DND-41 (cell line): ENCODE measurements at regions not wholly inside any gene's neighbourhood (a gene's known extent, or its start where the extent isn't known, plus 50 kb on each side); places are given as distances from the start of the nearest gene placed in this dataset.

Experiments
- ATAC-seq: fragments of 200-7000 bp; cut with Tn5 transposase; 3 replicates; pipeline ENCODE4 v1.9.1; 2021; ENCODE audit warnings: low read depth; ENCODE audit not compliant: insufficient read depth
- DNase-seq: peaks from one replicate; pipeline ENCODE4 v3.0.0-alpha.2; 2020
- H2AFZ ChIP-seq: 2 replicates; pipeline ENCODE4 v1.6.0; 2012; ENCODE audit warnings: low read depth, low read length
- H3K27ac ChIP-seq: 2 replicates; pipeline ENCODE4 v1.5.1; 2012; ENCODE audit warnings: low read length, inconsistent platforms
- H3K27me3 ChIP-seq: fragments of 200-600 bp; sonication (generic); 2 replicates; pipeline ENCODE4 v1.6.0; 2012; ENCODE audit warnings: low read length, mild to moderate bottlenecking, inconsistent platforms; ENCODE audit not compliant: insufficient read depth, poor library complexity
- H3K36me3 ChIP-seq: 2 replicates; pipeline ENCODE4 v1.5.1; 2012; ENCODE audit warnings: low read length, inconsistent platforms; ENCODE audit not compliant: insufficient read depth
- H3K4me1 ChIP-seq: 2 replicates; pipeline ENCODE4 v1.5.1; 2012; ENCODE audit warnings: mild to moderate bottlenecking, low read length; ENCODE audit not compliant: insufficient read depth
- H3K4me2 ChIP-seq: 2 replicates; pipeline ENCODE4 v1.6.0; 2012; ENCODE audit warnings: mild to moderate bottlenecking, moderate library complexity, low read length, inconsistent platforms; ENCODE audit not compliant: insufficient read depth
- H3K4me3 ChIP-seq, 2 experiments: fragments of 200-600 bp in 1 of 2; shearing (Covaris generic) in 1 of 2; 2 replicates each; pipeline ENCODE4 v1.5.1; 2012 to 2016; ENCODE audit warnings: inconsistent platforms in 2 of 2, low read length in 2 of 2, mild to moderate bottlenecking in 2 of 2, low read depth in 1 of 2, moderate library complexity in 1 of 2
- H3K79me2 ChIP-seq: 2 replicates; pipeline ENCODE4 v1.6.0; 2012; ENCODE audit warnings: low read length, inconsistent platforms; ENCODE audit not compliant: insufficient read depth
- H3K9ac ChIP-seq: 2 replicates; pipeline ENCODE4 v1.6.0; 2012; ENCODE audit warnings: low read depth, mild to moderate bottlenecking, inconsistent platforms, low read length, moderate library complexity
- H3K9me3 ChIP-seq: 2 replicates; pipeline ENCODE4 v1.5.1; 2012; ENCODE audit warnings: low read length, moderate library complexity, mild to moderate bottlenecking, inconsistent platforms; ENCODE audit not compliant: insufficient read depth, severe bottlenecking
- H4K20me1 ChIP-seq: 2 replicates; pipeline ENCODE4 v1.6.0; 2012; ENCODE audit warnings: low read length; ENCODE audit not compliant: insufficient read depth
- EZH2 ChIP-seq: IDR thresholded peaks from 3 replicates; pipeline ENCODE4 v1.6.1; 2012; ENCODE audit warnings: borderline replicate concordance, low read depth, mild to moderate bottlenecking, moderate library complexity, low read length, inconsistent platforms; ENCODE audit not compliant: severe bottlenecking
- TF ChIP-seq, protein P1 (sequence below): IDR thresholded peaks from 2 replicates; pipeline ENCODE4 v1.5.1; 2012; ENCODE audit warnings: borderline replicate concordance, low read length, moderate library complexity, mild to moderate bottlenecking; ENCODE audit not compliant: poor library complexity, severe bottlenecking; ENCODE audit errors: extremely low read depth

DNA sequence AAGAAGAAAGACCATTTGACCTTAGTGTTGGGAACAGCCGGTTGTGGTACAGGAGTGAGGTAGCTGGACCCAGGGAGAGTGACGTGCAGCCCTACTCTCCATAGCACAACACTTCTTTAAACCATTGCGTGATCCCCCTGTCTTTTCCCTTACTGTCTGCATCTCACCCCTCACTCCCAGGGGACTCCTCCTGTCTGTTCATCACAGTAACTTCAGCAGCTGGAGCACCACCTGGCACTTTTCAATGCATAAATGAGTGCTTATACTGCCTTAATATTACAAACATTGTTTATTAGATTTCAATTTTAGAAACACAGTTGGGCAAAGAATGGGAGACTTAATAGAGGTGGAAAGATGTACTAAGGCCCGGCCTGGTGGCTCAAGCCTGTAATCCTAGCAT is 285.5 kb downstream of the UQCRFS1 start:
- Histone ChIP-seq H3K27ac (no peak overlapping the region), H3K4me3 (no peak overlapping the region), H3K79me2 (no peaks in the 10 kb centered on the region), H3K4me2 (no peak overlapping the region), H3K9ac (no peak overlapping the region), H3K9me3 (no peaks in the 10 kb centered on the region), H3K4me1 (no peaks in the 10 kb centered on the region), H3K36me3 (no peaks in the 10 kb centered on the region), H3K27me3 (peaks cover 6% of the 10 kb centered on the region), H2AFZ (no peak overlapping the region), H4K20me1 (no peaks in the 10 kb centered on the region)
- ATAC-seq (no peak), DNase-seq (no peak)
- TF ChIP-seq, protein P1, sequence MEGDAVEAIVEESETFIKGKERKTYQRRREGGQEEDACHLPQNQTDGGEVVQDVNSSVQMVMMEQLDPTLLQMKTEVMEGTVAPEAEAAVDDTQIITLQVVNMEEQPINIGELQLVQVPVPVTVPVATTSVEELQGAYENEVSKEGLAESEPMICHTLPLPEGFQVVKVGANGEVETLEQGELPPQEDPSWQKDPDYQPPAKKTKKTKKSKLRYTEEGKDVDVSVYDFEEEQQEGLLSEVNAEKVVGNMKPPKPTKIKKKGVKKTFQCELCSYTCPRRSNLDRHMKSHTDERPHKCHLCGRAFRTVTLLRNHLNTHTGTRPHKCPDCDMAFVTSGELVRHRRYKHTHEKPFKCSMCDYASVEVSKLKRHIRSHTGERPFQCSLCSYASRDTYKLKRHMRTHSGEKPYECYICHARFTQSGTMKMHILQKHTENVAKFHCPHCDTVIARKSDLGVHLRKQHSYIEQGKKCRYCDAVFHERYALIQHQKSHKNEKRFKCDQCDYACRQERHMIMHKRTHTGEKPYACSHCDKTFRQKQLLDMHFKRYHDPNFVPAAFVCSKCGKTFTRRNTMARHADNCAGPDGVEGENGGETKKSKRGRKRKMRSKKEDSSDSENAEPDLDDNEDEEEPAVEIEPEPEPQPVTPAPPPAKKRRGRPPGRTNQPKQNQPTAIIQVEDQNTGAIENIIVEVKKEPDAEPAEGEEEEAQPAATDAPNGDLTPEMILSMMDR: no peak
- TF ChIP-seq EZH2: no peak

DNA sequence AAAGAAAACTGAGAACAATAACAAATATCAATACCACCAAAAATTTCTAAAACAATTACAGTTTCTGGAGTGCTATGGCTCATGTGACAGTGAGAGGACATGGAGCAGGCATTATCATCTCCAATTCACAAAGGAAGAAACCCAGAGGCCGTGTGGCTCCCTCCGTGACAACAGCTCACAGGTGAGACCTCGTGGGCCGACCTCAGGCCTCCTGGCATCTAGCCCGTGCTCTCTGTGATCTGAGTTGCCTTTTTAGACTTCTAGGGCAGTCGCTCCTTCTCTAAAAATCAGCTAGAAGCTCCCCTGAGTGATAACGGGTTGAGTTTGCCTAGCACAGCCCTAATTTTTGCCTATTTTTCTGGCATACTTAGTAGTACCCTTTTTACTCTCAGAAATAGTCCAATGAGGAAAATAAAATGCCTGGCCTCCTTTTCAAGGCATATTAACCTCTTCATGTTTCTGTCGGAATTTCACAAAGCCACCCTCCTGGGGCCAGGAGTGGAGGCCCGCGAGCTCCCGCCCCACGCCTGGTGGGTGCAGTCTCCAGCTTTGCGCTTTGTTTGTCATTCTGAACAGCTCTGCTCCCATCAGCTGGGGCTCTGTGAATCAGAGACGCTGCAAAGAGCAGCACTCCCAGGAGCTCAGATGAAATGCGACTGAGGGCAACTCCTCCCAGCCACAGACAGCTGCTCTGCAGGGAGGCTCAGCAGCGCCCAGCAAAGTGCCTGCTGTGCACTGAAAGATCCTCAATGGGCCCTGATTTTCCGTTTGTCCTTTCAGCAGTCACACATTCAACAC is 292.5 kb downstream of the UQCRFS1 start:
- DNase-seq (no peak), ATAC-seq (no peak)
- H3K27me3 ChIP-seq: peaks cover 11% of the 10 kb centered on the region
- no peak overlapping the region for H3K4me2 ChIP-seq
- H3K36me3 ChIP-seq: no peaks in the 10 kb centered on the region
- no peaks in the 10 kb centered on the region for H3K4me1 ChIP-seq
- H3K27ac ChIP-seq: no peak overlapping the region
- no peak overlapping the region for H3K4me3 ChIP-seq
- TF ChIP-seq EZH2: no peak
- TF ChIP-seq, protein P1: no peak
- no peaks in the 10 kb centered on the region for H3K9me3 ChIP-seq
- no peak overlapping the region for H2AFZ ChIP-seq
- H3K79me2 ChIP-seq: no peaks in the 10 kb centered on the region
- H3K9ac ChIP-seq: no peak overlapping the region
- H4K20me1 ChIP-seq: no peaks in the 10 kb centered on the region

DNA sequence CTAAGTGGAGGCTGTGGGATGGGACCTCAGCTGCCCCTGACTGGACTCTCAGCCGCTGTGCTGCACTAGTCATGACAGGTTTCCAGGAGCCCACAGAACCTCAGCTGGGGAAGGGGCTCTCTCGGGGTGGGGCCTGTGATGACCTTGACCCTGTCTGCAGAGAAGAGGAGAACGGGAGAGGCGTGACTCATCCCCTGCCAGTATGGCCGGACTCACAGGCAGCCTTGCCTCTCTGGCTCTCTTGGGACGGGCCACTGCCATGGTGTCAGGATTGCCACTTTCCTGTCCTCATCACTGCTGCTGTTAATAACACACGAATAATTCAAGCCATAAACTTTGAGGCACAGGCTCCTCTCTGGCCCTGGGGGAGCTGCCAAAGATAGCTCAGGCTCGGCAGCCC is 295.3 kb downstream of the UQCRFS1 start:
- H3K27ac ChIP-seq: no peak overlapping the region
- H3K9me3 ChIP-seq: no peaks in the 10 kb centered on the region
- ATAC-seq (no peak), DNase-seq (no peak)
- H3K4me1 ChIP-seq: no peaks in the 10 kb centered on the region
- no peak overlapping the region for H3K9ac ChIP-seq
- no peak overlapping the region for H3K4me3 ChIP-seq
- no peak for TF ChIP-seq EZH2
- TF ChIP-seq, protein P1: no peak
- peaks cover 24% of the 10 kb centered on the region for H3K27me3 ChIP-seq
- H3K36me3 ChIP-seq: no peaks in the 10 kb centered on the region
- no peaks in the 10 kb centered on the region for H4K20me1 ChIP-seq
- no peak overlapping the region for H2AFZ ChIP-seq
- no peak overlapping the region for H3K4me2 ChIP-seq
- H3K79me2 ChIP-seq: no peaks in the 10 kb centered on the region
